Central memory CD8-positive, alpha-beta T cell (primary cell): ENCODE measurements at regions not wholly inside any gene's neighbourhood (a gene's known extent, or its start where the extent isn't known, plus 50 kb on each side); places are given as distances from the start of the nearest gene placed in this dataset.

ENCODE experiments used
- ATAC-seq: fragments of 150-1000 bp; cut with Tn5 transposase; replicated peaks from 2 replicates; pipeline ENCODE4 v1.10.0; 2022; ENCODE audit warnings: mild to moderate bottlenecking, moderate FRiP score, moderate number of reproducible peaks; ENCODE audit not compliant: poor library complexity, severe bottlenecking; ENCODE audit errors: extremely low read depth
- DNase-seq, 2 donors: peaks; one replicate each; pipeline ENCODE4 v3.0.0; 2021; ENCODE audit warnings: low spot score in 2 of 2
- H3K27ac Mint-ChIP-seq: one replicate; pipeline ENCODE4 v1.8.0; 2022; ENCODE audit warnings: low read depth, mild to moderate bottlenecking, moderate library complexity, mixed read lengths
- H3K27me3 Mint-ChIP-seq: one replicate; pipeline ENCODE4 v1.8.0; 2022; ENCODE audit warnings: mixed read lengths
- H3K36me3 Mint-ChIP-seq: one replicate; pipeline ENCODE4 v1.8.0; 2022; ENCODE audit warnings: mild to moderate bottlenecking, moderate library complexity, mixed read lengths; ENCODE audit not compliant: insufficient read depth
- H3K4me1 Mint-ChIP-seq: one replicate; pipeline ENCODE4 v1.8.0; 2022; ENCODE audit warnings: mixed read lengths
- H3K4me3 Mint-ChIP-seq: one replicate; pipeline ENCODE4 v1.8.0; 2022; ENCODE audit warnings: mild to moderate bottlenecking, moderate library complexity, mixed read lengths
- H3K9me3 Mint-ChIP-seq: one replicate; pipeline ENCODE4 v1.8.0; 2022; ENCODE audit warnings: mixed read lengths

- H3K27me3 Mint-ChIP-seq: peaks cover under 1% of the 10 kb centered on the region
- no peak for ATAC-seq
- no peak overlapping the region for H3K27ac Mint-ChIP-seq
- H3K4me1 Mint-ChIP-seq: no peaks in the 10 kb centered on the region
- no peaks in the 10 kb centered on the region for H3K9me3 Mint-ChIP-seq
- H3K36me3 Mint-ChIP-seq: peaks cover 2% of the 10 kb centered on the region
- no peak overlapping the region for H3K4me3 Mint-ChIP-seq
- DNase-seq: no peak
Observed at GRCh38 chr1:38332649-38333310, 286.2 kb upstream of the POU3F1 start.

- Mint-ChIP-seq H3K4me3 (no peak overlapping the region), H3K27ac (no peak overlapping the region), H3K9me3 (no peaks in the 10 kb centered on the region), H3K36me3 (peaks cover 2% of the 10 kb centered on the region), H3K4me1 (no peaks in the 10 kb centered on the region), H3K27me3 (peaks cover 7% of the 10 kb centered on the region)
- ATAC-seq: no peak
- DNase-seq: no peak
Observed at GRCh38 chr1:38331496-38332210, 285.1 kb upstream of the POU3F1 start.

GRCh38 chr1:38330799-38331198 is 284.2 kb upstream of the POU3F1 start:
- Mint-ChIP-seq H3K9me3 (no peaks in the 10 kb centered on the region), H3K4me3 (no peak overlapping the region), H3K36me3 (peaks cover 2% of the 10 kb centered on the region), H3K4me1 (no peaks in the 10 kb centered on the region), H3K27me3 (peaks cover 16% of the 10 kb centered on the region), H3K27ac (no peak overlapping the region)
- no peak for DNase-seq
- no peak for ATAC-seq

GRCh38 chr1:38329644-38330043 is 283.1 kb upstream of the POU3F1 start:
- H3K27ac Mint-ChIP-seq: no peak overlapping the region
- H3K9me3 Mint-ChIP-seq: no peaks in the 10 kb centered on the region
- DNase-seq (no peak), ATAC-seq (no peak)
- no peaks in the 10 kb centered on the region for H3K4me1 Mint-ChIP-seq
- peaks cover 27% of the 10 kb centered on the region for H3K27me3 Mint-ChIP-seq
- H3K36me3 Mint-ChIP-seq: no peaks in the 10 kb centered on the region
- no peak overlapping the region for H3K4me3 Mint-ChIP-seq

GRCh38 chr1:38328278-38329035 is 281.9 kb upstream of the POU3F1 start:
- Mint-ChIP-seq H3K36me3 (no peaks in the 10 kb centered on the region), H3K27ac (no peak overlapping the region), H3K4me3 (no peak overlapping the region), H3K27me3 (peaks cover 38% of the 10 kb centered on the region), H3K9me3 (no peaks in the 10 kb centered on the region), H3K4me1 (no peaks in the 10 kb centered on the region)
- DNase-seq (no peak), ATAC-seq (no peak)

- no peak overlapping the region for H3K27ac Mint-ChIP-seq
- no peak for ATAC-seq
- no peak overlapping the region for H3K4me3 Mint-ChIP-seq
- H3K9me3 Mint-ChIP-seq: no peaks in the 10 kb centered on the region
- H3K4me1 Mint-ChIP-seq: no peaks in the 10 kb centered on the region
- peaks cover 47% of the 10 kb centered on the region for H3K27me3 Mint-ChIP-seq
- no peaks in the 10 kb centered on the region for H3K36me3 Mint-ChIP-seq
- no peak for DNase-seq
Observed at GRCh38 chr1:38327559-38327973, 281.0 kb upstream of the POU3F1 start.

GRCh38 chr1:38326856-38327255 is 280.3 kb upstream of the POU3F1 start:
- Mint-ChIP-seq H3K27ac (no peak overlapping the region), H3K36me3 (no peaks in the 10 kb centered on the region)
- no peak for ATAC-seq

GRCh38 chr1:38326135-38326534 is 279.5 kb upstream of the POU3F1 start:
- H3K27me3 Mint-ChIP-seq: peaks cover 60% of the 10 kb centered on the region
- H3K36me3 Mint-ChIP-seq: no peaks in the 10 kb centered on the region
- ATAC-seq: no peak
- H3K4me1 Mint-ChIP-seq: no peaks in the 10 kb centered on the region
- no peak overlapping the region for H3K4me3 Mint-ChIP-seq
- DNase-seq: no peak
- H3K9me3 Mint-ChIP-seq: no peaks in the 10 kb centered on the region
- no peak overlapping the region for H3K27ac Mint-ChIP-seq

More at GRCh38 chr1:38326856-38327255, 280.3 kb upstream of the POU3F1 start:
- Mint-ChIP-seq H3K4me1 (no peaks in the 10 kb centered on the region), H3K4me3 (no peak overlapping the region), H3K27me3 (peaks cover 54% of the 10 kb centered on the region), H3K9me3 (no peaks in the 10 kb centered on the region)
- no peak for DNase-seq

GRCh38 chr1:38312753-38313152 is 266.2 kb upstream of the POU3F1 start:
- DNase-seq: no peak
- Mint-ChIP-seq H3K4me1 (no peaks in the 10 kb centered on the region), H3K4me3 (no peak overlapping the region), H3K27me3 (peaks cover 76% of the 10 kb centered on the region), H3K9me3 (no peaks in the 10 kb centered on the region), H3K36me3 (no peaks in the 10 kb centered on the region), H3K27ac (no peak overlapping the region)
- ATAC-seq: no peak

- DNase-seq (no peak), ATAC-seq (no peak)
- no peaks in the 10 kb centered on the region for H3K36me3 Mint-ChIP-seq
Observed at GRCh38 chr1:38310079-38310478, 263.5 kb upstream of the POU3F1 start.

GRCh38 chr1:38308780-38309179 is 262.2 kb upstream of the POU3F1 start:
- H3K9me3 Mint-ChIP-seq: no peaks in the 10 kb centered on the region
- DNase-seq (no peak), ATAC-seq (no peak)
- H3K36me3 Mint-ChIP-seq: no peaks in the 10 kb centered on the region
- peaks cover 82% of the 10 kb centered on the region for H3K27me3 Mint-ChIP-seq
- H3K4me1 Mint-ChIP-seq: no peaks in the 10 kb centered on the region
- no peak overlapping the region for H3K4me3 Mint-ChIP-seq
- no peak overlapping the region for H3K27ac Mint-ChIP-seq

More at GRCh38 chr1:38310079-38310478, 263.5 kb upstream of the POU3F1 start:
- no peaks in the 10 kb centered on the region for H3K9me3 Mint-ChIP-seq
- H3K27ac Mint-ChIP-seq: no peak overlapping the region
- H3K4me3 Mint-ChIP-seq: no peak overlapping the region
- H3K4me1 Mint-ChIP-seq: no peaks in the 10 kb centered on the region
- peaks cover 76% of the 10 kb centered on the region for H3K27me3 Mint-ChIP-seq

- ATAC-seq (no peak), DNase-seq (no peak)
- Mint-ChIP-seq H3K4me3 (no peak overlapping the region), H3K27ac (no peak overlapping the region), H3K9me3 (no peaks in the 10 kb centered on the region), H3K4me1 (no peaks in the 10 kb centered on the region), H3K36me3 (no peaks in the 10 kb centered on the region), H3K27me3 (peaks cover 72% of the 10 kb centered on the region)
Observed at GRCh38 chr1:38305666-38306065, 259.1 kb upstream of the POU3F1 start.

GRCh38 chr1:38303843-38304242 is 257.2 kb upstream of the POU3F1 start:
- peaks cover 63% of the 10 kb centered on the region for H3K27me3 Mint-ChIP-seq
- H3K4me3 Mint-ChIP-seq: no peak overlapping the region
- no peak overlapping the region for H3K27ac Mint-ChIP-seq
- DNase-seq (no peak), ATAC-seq (no peak)
- H3K9me3 Mint-ChIP-seq: no peaks in the 10 kb centered on the region
- no peaks in the 10 kb centered on the region for H3K4me1 Mint-ChIP-seq
- H3K36me3 Mint-ChIP-seq: peaks cover 2% of the 10 kb centered on the region
